H9 (cell line): ENCODE measurements at regions not wholly inside any gene's neighbourhood (a gene's known extent, or its start where the extent isn't known, plus 50 kb on each side); places are given as distances from the start of the nearest gene placed in this dataset.

ENCODE experiments used
- DNase-seq: peaks from one replicate; pipeline ENCODE4 v3.0.0-alpha.2; 2017
- H2AFZ ChIP-seq: one replicate; pipeline ENCODE4 v1.6.1; 2013; ENCODE audit warnings: mild to moderate bottlenecking, low read length, control low read depth, moderate library complexity
- H2AK5ac ChIP-seq: 2 replicates; pipeline ENCODE4 v1.6.1; 2013; ENCODE audit warnings: low read length, control low read depth, mixed read lengths; ENCODE audit not compliant: insufficient read length
- H2BK120ac ChIP-seq: one replicate; pipeline ENCODE4 v1.6.1; 2013; ENCODE audit warnings: low read depth, mild to moderate bottlenecking, low read length, control low read depth, inconsistent platforms; ENCODE audit not compliant: poor library complexity, severe bottlenecking
- H2BK12ac ChIP-seq: 2 replicates; pipeline ENCODE4 v1.6.1; 2013; ENCODE audit warnings: low read length, control low read depth, mixed read lengths, low read depth; ENCODE audit not compliant: insufficient read length
- H2BK15ac ChIP-seq: 2 replicates; pipeline ENCODE4 v1.6.1; 2013; ENCODE audit warnings: low read depth, low read length, control low read depth
- H2BK20ac ChIP-seq: one replicate; pipeline ENCODE4 v1.6.1; 2013; ENCODE audit warnings: low read depth, mild to moderate bottlenecking, low read length, control low read depth, inconsistent platforms; ENCODE audit not compliant: poor library complexity, severe bottlenecking
- H2BK5ac ChIP-seq: 2 replicates; pipeline ENCODE4 v1.6.1; 2013; ENCODE audit warnings: low read length, control low read depth, mixed read lengths; ENCODE audit not compliant: insufficient read length
- H3K14ac ChIP-seq: 2 replicates; pipeline ENCODE4 v1.6.1; 2013; ENCODE audit warnings: low read length, control low read depth; ENCODE audit not compliant: insufficient read depth
- H3K18ac ChIP-seq: 2 replicates; pipeline ENCODE4 v1.6.1; 2013; ENCODE audit warnings: low read depth, mild to moderate bottlenecking, mixed read lengths, low read length, control low read depth; ENCODE audit not compliant: insufficient read length
- H3K23ac ChIP-seq: 2 replicates; pipeline ENCODE4 v1.6.1; 2013; ENCODE audit warnings: low read length, control low read depth, mixed read lengths, low read depth; ENCODE audit not compliant: insufficient read length
- H3K23me2 ChIP-seq: 2 replicates; pipeline ENCODE4 v1.6.1; 2013; ENCODE audit warnings: low read depth, mild to moderate bottlenecking, mixed read lengths, low read length, control low read depth; ENCODE audit not compliant: insufficient read length, poor library complexity, severe bottlenecking
- H3K27ac ChIP-seq: 2 replicates; pipeline ENCODE4 v1.5.1; 2013; ENCODE audit warnings: low read length, control low read depth, mixed read lengths, low read depth; ENCODE audit not compliant: insufficient read length
- H3K27me3 ChIP-seq: 2 replicates; pipeline ENCODE4 v1.6.1; 2013; ENCODE audit warnings: low read length, control low read depth, inconsistent platforms; ENCODE audit not compliant: insufficient read depth
- H3K4ac ChIP-seq: 2 replicates; pipeline ENCODE4 v1.6.1; 2013; ENCODE audit warnings: low read depth, mild to moderate bottlenecking, control low read depth, inconsistent platforms, low read length, moderate library complexity
- H3K4me1 ChIP-seq: 2 replicates; pipeline ENCODE4 v1.6.1; 2013; ENCODE audit warnings: low read length, control low read depth, inconsistent platforms; ENCODE audit not compliant: insufficient read depth
- H3K4me2 ChIP-seq: 2 replicates; pipeline ENCODE4 v1.6.1; 2013; ENCODE audit warnings: low read length, control low read depth, mixed read lengths; ENCODE audit not compliant: insufficient read length, insufficient read depth
- H3K56ac ChIP-seq: 2 replicates; pipeline ENCODE4 v1.6.1; 2013; ENCODE audit warnings: low read depth, mild to moderate bottlenecking, mixed read lengths, low read length, control low read depth; ENCODE audit not compliant: insufficient read length
- H3K79me1 ChIP-seq: 2 replicates; pipeline ENCODE4 v1.6.1; 2013; ENCODE audit warnings: low read depth, mild to moderate bottlenecking, moderate library complexity, low read length, control low read depth, inconsistent platforms; ENCODE audit not compliant: insufficient read depth, poor library complexity, severe bottlenecking
- H3K79me2 ChIP-seq: 2 replicates; pipeline ENCODE4 v1.6.1; 2013; ENCODE audit warnings: low read length, control low read depth, inconsistent platforms; ENCODE audit not compliant: insufficient read depth
- H3K9ac ChIP-seq: 2 replicates; pipeline ENCODE4 v1.6.1; 2013; ENCODE audit warnings: low read length, control low read depth, mixed read lengths; ENCODE audit not compliant: insufficient read length; ENCODE audit errors: extremely low read depth
- H3K9me3 ChIP-seq: one replicate; pipeline ENCODE4 v1.6.1; 2013; ENCODE audit warnings: low read depth, low read length, inconsistent platforms; ENCODE audit not compliant: control insufficient read depth
- H3T11ph ChIP-seq: one replicate; pipeline ENCODE4 v1.6.1; 2013; ENCODE audit warnings: mild to moderate bottlenecking, low read length, control low read depth, inconsistent platforms
- H4K20me1 ChIP-seq: one replicate; pipeline ENCODE4 v1.6.1; 2013; ENCODE audit not compliant: control insufficient read depth, insufficient read length, insufficient read depth
- H4K5ac ChIP-seq: 2 replicates; pipeline ENCODE4 v1.6.1; 2013; ENCODE audit warnings: low read depth, mild to moderate bottlenecking, mixed read lengths, low read length, control low read depth; ENCODE audit not compliant: insufficient read length
- H4K8ac ChIP-seq: replicated peaks from 2 replicates; pipeline ENCODE4 v1.6.1; 2013; ENCODE audit warnings: low read length, control low read depth, mixed read lengths, low read depth; ENCODE audit not compliant: insufficient read length
- H4K91ac ChIP-seq: 2 replicates; pipeline ENCODE4 v1.6.1; 2013; ENCODE audit warnings: low read depth, mild to moderate bottlenecking, moderate library complexity, mixed read lengths, low read length, control low read depth; ENCODE audit not compliant: insufficient read length
- H3K27ac Mint-ChIP-seq, 3 experiments: 2 replicates in 2 of 3; 3 replicates in 1 of 3; pipeline ENCODE4 v1.8.0; 2020 to 2021; ENCODE audit warnings: mixed read lengths in 3 of 3, mild to moderate bottlenecking in 1 of 3, moderate library complexity in 1 of 3
- H3K27me3 Mint-ChIP-seq: 2 replicates; pipeline ENCODE4 v1.8.0; 2021; ENCODE audit warnings: low read depth, mild to moderate bottlenecking, moderate library complexity, mixed read lengths
- H3K36me3 Mint-ChIP-seq, 3 experiments: 2 replicates in 2 of 3; 3 replicates in 1 of 3; pipeline ENCODE4 v1.8.0; 2020 to 2021; ENCODE audit warnings: low read depth in 3 of 3, mixed read lengths in 3 of 3; ENCODE audit not compliant: insufficient read depth in 1 of 3
- H3K4me1 Mint-ChIP-seq, 2 experiments: 2 replicates each; pipeline ENCODE4 v1.8.0; 2020; ENCODE audit warnings: mixed read lengths in 2 of 2
- H3K4me3 Mint-ChIP-seq, 2 experiments: 2 replicates in 1 of 2; 3 replicates in 1 of 2; pipeline ENCODE4 v1.8.0; 2020 to 2021; ENCODE audit warnings: mild to moderate bottlenecking in 2 of 2, mixed read lengths in 2 of 2, moderate library complexity in 1 of 2
- H3K9me3 Mint-ChIP-seq, 2 experiments: 2 replicates in 1 of 2; 3 replicates in 1 of 2; pipeline ENCODE4 v1.8.0; 2020; ENCODE audit warnings: mild to moderate bottlenecking in 2 of 2, mixed read lengths in 2 of 2, moderate library complexity in 1 of 2
- CTCF ChIP-seq: fragments of 200-600 bp; sonication (generic); conservative IDR thresholded peaks from 3 replicates; pipeline ENCODE4 v1.8.0; 2021; ENCODE audit warnings: antibody characterized with exemption, mild to moderate bottlenecking
- WGBS: extraction: QIAGEN DNeasy Blood & Tissue Kit; methylation state at CpG from one replicate; pipeline ENCODE4 v1.1.7; 2013; ENCODE audit warnings: missing lambda C conversion rate, low lambda C conversion rate, mixed read lengths; ENCODE audit not compliant: insufficient read length; ENCODE audit errors: extremely low coverage; 5-methylcytosine and 5-hydroxymethylcytosine counted together

- no peak overlapping the region for H3K4me3 Mint-ChIP-seq
- H3K14ac ChIP-seq = no peak overlapping the region
- H4K20me1 ChIP-seq = no peaks in the 10 kb centered on the region
- no peaks in the 10 kb centered on the region for H3K4me1 ChIP-seq
- no peak overlapping the region for H3K23ac ChIP-seq
- H3K27ac Mint-ChIP-seq = no peak overlapping the region
- H3K9me3 Mint-ChIP-seq = peaks cover 0 to 3% of the 10 kb centered on the region in 2 experiments; a peak in 2 of 5 replicates
- no peak overlapping the region for H4K91ac ChIP-seq
- H3K56ac ChIP-seq = no peak overlapping the region
- no peak overlapping the region for H2BK12ac ChIP-seq
- H3K27me3 Mint-ChIP-seq = peaks cover 2% of the 10 kb centered on the region; the same call in 1 of the 2 replicates
- H2BK120ac ChIP-seq = no peak overlapping the region
- no peak overlapping the region for H3K4ac ChIP-seq
- WGBS = no CpG with 5 or more reads among the region's 10 CpGs
- no peak overlapping the region for H2BK5ac ChIP-seq
- H2AK5ac ChIP-seq = no peak overlapping the region
- no peak overlapping the region for H2AFZ ChIP-seq
- H3K79me2 ChIP-seq = no peaks in the 10 kb centered on the region
- H3K23me2 ChIP-seq = no peaks in the 10 kb centered on the region
- no peak overlapping the region for H4K8ac ChIP-seq
- no peak overlapping the region for H2BK15ac ChIP-seq
- no peak for DNase-seq
- no peak overlapping the region for H3K18ac ChIP-seq
- peaks cover 6 to 10% of the 10 kb centered on the region in 2 experiments for H3K4me1 Mint-ChIP-seq
- no peak overlapping the region for H2BK20ac ChIP-seq
- H3T11ph ChIP-seq = no peak overlapping the region
- no peaks in the 10 kb centered on the region for H3K79me1 ChIP-seq
- no peak overlapping the region for H3K27ac ChIP-seq
- no peaks in the 10 kb centered on the region for H3K9me3 ChIP-seq
- H3K27me3 ChIP-seq = no peaks in the 10 kb centered on the region
- H3K4me2 ChIP-seq = no peak overlapping the region
- no peak overlapping the region for H4K5ac ChIP-seq
- H3K36me3 Mint-ChIP-seq = no peaks in the 10 kb centered on the region
- no peak overlapping the region for H3K9ac ChIP-seq
- TF ChIP-seq CTCF = peak; percentile 76
Measured at GRCh38 chr10:125343118-125343925, 183.0 kb upstream of the CTBP2 start.
